OCI-LY7 (cell line): ENCODE measurements at regions not wholly inside any gene's neighbourhood (a gene's known extent, or its start where the extent isn't known, plus 50 kb on each side); places are given as distances from the start of the nearest gene placed in this dataset.

Experiments
- BruUV-seq: library from RNA; stranded (reverse); fragments of 400-500 nt; replicated peaks from 2 replicates; lab custom pipeline; 2021; lab: Mats Ljungman, UMichigan
- CTCF ChIA-PET: fragments of 300-600 bp; sonication (Branson Sonifier 250); formaldehyde crosslinking; loops from one replicate; lab custom pipeline; 2022; ENCODE audit warnings: antibody characterized with exemption; ENCODE audit not compliant: unreplicated experiment; lab: Charles Lee
- POLR2A ChIA-PET: fragments of 300-600 bp; sonication (Branson Sonifier 250); formaldehyde crosslinking; loops from one replicate; lab custom pipeline; 2022; ENCODE audit warnings: antibody characterized with exemption; lab: Charles Lee
- DNase-seq: peaks from one replicate; pipeline ENCODE4 v3.0.0-alpha.2; 2015; ENCODE audit warnings: low spot score
- H2AFZ ChIP-seq: fragments of 200-600 bp; sonication (generic), shearing (Covaris generic); 2 replicates; pipeline ENCODE4 v1.6.1; 2014; ENCODE audit warnings: mild to moderate bottlenecking, antibody characterized with exemption, low read length, moderate library complexity
- H3K27ac ChIP-seq: fragments of 200-600 bp; sonication (generic); 2 replicates; pipeline ENCODE4 v1.5.1; 2014; ENCODE audit warnings: mixed run types, low read depth, mild to moderate bottlenecking, moderate library complexity, low read length, inconsistent platforms; ENCODE audit not compliant: poor library complexity, severe bottlenecking
- H3K36me3 ChIP-seq: fragments of 200-600 bp; sonication (generic); 2 replicates; pipeline ENCODE4 v1.6.1; 2014; ENCODE audit warnings: mild to moderate bottlenecking, antibody characterized with exemption, low read length, moderate library complexity, mixed read lengths; ENCODE audit not compliant: insufficient read depth
- H3K4me1 ChIP-seq: fragments of 200-600 bp; sonication (generic); 2 replicates; pipeline ENCODE4 v1.5.1; 2014; ENCODE audit warnings: mild to moderate bottlenecking, low read length; ENCODE audit not compliant: insufficient read depth, poor library complexity, severe bottlenecking
- H3K4me2 ChIP-seq: fragments of 200-600 bp; sonication (generic); 2 replicates; pipeline ENCODE4 v1.6.1; 2014; ENCODE audit warnings: mild to moderate bottlenecking, low read length
- H3K4me3 ChIP-seq: fragments of 200-600 bp; sonication (generic); 2 replicates; pipeline ENCODE4 v1.5.1; 2014; ENCODE audit warnings: mild to moderate bottlenecking, low read depth, low read length; ENCODE audit not compliant: poor library complexity, severe bottlenecking
- H3K79me2 ChIP-seq: fragments of 200-600 bp; sonication (generic); 2 replicates; pipeline ENCODE4 v1.6.1; 2016; ENCODE audit warnings: low read depth, mild to moderate bottlenecking, low read length, moderate library complexity, mixed read lengths; ENCODE audit not compliant: insufficient read depth
- H3K9me2 ChIP-seq: fragments of 200-600 bp; sonication (generic); 2 replicates; pipeline ENCODE4 v1.6.1; 2016; ENCODE audit warnings: mild to moderate bottlenecking, low read length, mixed read lengths; ENCODE audit not compliant: insufficient read depth
- H3K9me3 ChIP-seq: fragments of 200-600 bp; sonication (generic); 2 replicates; pipeline ENCODE4 v1.6.1; 2014; ENCODE audit warnings: mild to moderate bottlenecking, mixed run types, low read length, mixed read lengths
- H4K20me1 ChIP-seq: fragments of 200-600 bp; sonication (generic); 2 replicates; pipeline ENCODE4 v1.6.1; 2014; ENCODE audit warnings: mild to moderate bottlenecking, antibody characterized with exemption, low read length, moderate library complexity, mixed read lengths; ENCODE audit not compliant: insufficient read depth
- EZH2phosphoT487 ChIP-seq: fragments of 200-600 bp; sonication (generic); IDR thresholded peaks from 2 replicates; pipeline ENCODE4 v1.6.1; 2018; ENCODE audit warnings: low read depth, borderline replicate concordance, mild to moderate bottlenecking, mixed run types, antibody characterized with exemption, low read length, moderate library complexity, mixed read lengths
- intact Hi-C: fragments of 100-400 bp; cut with micrococcal nuclease; formaldehyde crosslinking; loops from one replicate; pipeline ENCODE4 v1.10.0; 2022; ENCODE audit not compliant: unreplicated experiment
- TF ChIP-seq, protein P1 (sequence below): fragments of 200-600 bp; sonication (generic); conservative IDR thresholded peaks from 2 replicates; pipeline ENCODE4 v1.5.1; 2014; ENCODE audit warnings: mild to moderate bottlenecking, antibody characterized with exemption, low read length, moderate library complexity, mixed read lengths

DNA sequence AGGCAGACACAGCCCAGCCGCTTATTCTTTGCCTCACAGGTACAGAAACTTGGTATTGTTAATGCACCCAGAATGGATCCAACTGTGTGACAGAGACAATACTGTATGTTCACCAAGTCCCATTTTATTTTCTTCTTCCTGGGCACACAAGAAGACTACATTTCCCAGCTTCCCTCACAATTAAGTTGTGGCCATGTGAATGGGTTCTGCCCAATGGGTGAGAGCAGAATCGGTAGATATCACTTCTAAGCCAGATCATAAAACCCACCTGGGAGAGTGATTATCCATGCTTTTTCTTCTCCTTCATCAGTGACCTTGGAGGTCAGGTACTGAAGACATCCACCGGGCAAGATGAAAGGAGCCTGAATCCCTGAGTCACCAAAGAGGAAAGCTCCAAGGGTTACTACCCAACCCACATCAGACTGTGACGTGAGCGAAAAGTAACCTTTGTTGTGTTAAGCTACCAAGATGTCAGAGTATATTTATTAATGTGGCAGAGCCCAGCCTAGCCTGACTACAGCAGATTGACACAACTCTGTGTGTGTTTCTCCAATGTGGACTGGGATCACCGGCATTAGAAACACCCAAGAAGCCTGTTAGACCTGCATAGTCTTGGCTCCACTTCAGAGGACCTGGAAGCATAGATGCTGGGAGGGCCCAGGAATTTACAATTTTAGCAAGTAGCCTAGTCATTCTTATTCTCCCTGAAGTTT, 79.1 kb upstream of the GRIK3 start:
- no TSS peak for BruUV-seq
- CTCF ChIA-PET = no interaction called here

GRCh38 chr1:37118790-37119189, 84.5 kb upstream of the GRIK3 start:
- Histone ChIP-seq H3K4me1 (peaks cover 23% of the 10 kb centered on the region), H3K27ac (no peak overlapping the region), H4K20me1 (no peaks in the 10 kb centered on the region), H3K36me3 (no peaks in the 10 kb centered on the region), H3K4me3 (no peak overlapping the region), H2AFZ (no peak overlapping the region), H3K9me3 (no peaks in the 10 kb centered on the region), H3K9me2 (no peaks in the 10 kb centered on the region), H3K4me2 (peak overlapping the region; percentile 42), H3K79me2 (no peaks in the 10 kb centered on the region)
- no TSS peak for BruUV-seq
- intact Hi-C loops = no loop called here
- DNase-seq = no peak
- POLR2A ChIA-PET = no interaction called here
- CTCF ChIA-PET = no interaction called here
- TF ChIP-seq, protein P1, sequence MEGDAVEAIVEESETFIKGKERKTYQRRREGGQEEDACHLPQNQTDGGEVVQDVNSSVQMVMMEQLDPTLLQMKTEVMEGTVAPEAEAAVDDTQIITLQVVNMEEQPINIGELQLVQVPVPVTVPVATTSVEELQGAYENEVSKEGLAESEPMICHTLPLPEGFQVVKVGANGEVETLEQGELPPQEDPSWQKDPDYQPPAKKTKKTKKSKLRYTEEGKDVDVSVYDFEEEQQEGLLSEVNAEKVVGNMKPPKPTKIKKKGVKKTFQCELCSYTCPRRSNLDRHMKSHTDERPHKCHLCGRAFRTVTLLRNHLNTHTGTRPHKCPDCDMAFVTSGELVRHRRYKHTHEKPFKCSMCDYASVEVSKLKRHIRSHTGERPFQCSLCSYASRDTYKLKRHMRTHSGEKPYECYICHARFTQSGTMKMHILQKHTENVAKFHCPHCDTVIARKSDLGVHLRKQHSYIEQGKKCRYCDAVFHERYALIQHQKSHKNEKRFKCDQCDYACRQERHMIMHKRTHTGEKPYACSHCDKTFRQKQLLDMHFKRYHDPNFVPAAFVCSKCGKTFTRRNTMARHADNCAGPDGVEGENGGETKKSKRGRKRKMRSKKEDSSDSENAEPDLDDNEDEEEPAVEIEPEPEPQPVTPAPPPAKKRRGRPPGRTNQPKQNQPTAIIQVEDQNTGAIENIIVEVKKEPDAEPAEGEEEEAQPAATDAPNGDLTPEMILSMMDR = no peak
- TF ChIP-seq EZH2phosphoT487 = no peak

More for the DNA sequence above, 79.1 kb upstream of the GRIK3 start:
- Histone ChIP-seq H3K4me1 (peaks cover 12% of the 10 kb centered on the region), H3K9me2 (no peaks in the 10 kb centered on the region), H3K79me2 (no peaks in the 10 kb centered on the region), H3K9me3 (no peaks in the 10 kb centered on the region), H3K36me3 (no peaks in the 10 kb centered on the region), H3K4me2 (no peak overlapping the region), H3K27ac (no peak overlapping the region), H3K4me3 (no peak overlapping the region), H2AFZ (no peak overlapping the region), H4K20me1 (no peaks in the 10 kb centered on the region)
- intact Hi-C loops = no loop called here
- TF ChIP-seq EZH2phosphoT487 = no peak
- TF ChIP-seq, protein P1 = no peak
- POLR2A ChIA-PET = no interaction called here
- no peak for DNase-seq

DNA sequence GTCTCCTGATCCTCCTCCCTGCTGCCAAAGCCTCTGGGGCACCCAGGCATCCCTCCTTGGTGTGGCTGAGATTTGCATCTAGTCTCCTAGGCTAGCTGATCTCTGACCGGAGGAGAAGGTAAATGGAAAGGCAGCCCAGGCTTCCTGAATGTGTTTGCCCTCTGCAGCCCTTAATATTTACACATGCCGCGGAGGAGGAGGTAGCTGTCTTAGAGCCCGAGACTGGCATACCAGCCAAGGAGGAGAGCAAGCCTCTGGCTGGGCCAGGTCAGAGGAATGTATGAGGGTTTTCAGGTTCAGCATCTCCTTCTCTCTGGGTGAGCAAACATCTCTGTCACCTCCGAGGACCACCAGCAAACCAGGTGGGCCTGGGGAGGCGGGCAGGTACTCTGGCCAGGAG, 86.0 kb upstream of the GRIK3 start:
- Histone ChIP-seq H3K4me2 (no peak overlapping the region), H3K36me3 (no peaks in the 10 kb centered on the region), H3K79me2 (no peaks in the 10 kb centered on the region), H3K9me3 (no peaks in the 10 kb centered on the region), H3K9me2 (no peaks in the 10 kb centered on the region), H3K4me3 (no peak overlapping the region), H4K20me1 (no peaks in the 10 kb centered on the region), H3K4me1 (peaks cover 23% of the 10 kb centered on the region), H3K27ac (no peak overlapping the region), H2AFZ (no peak overlapping the region)
- DNase-seq = no peak
- ChIA-PET POLR2A (no interaction called here), CTCF (no interaction called here)
- BruUV-seq = no TSS peak
- TF ChIP-seq, protein P1 = no peak
- intact Hi-C loops = no loop called here
